Heart left ventricle (tissue), 16 donors: ENCODE measurements at regions not wholly inside any gene's neighbourhood (a gene's known extent, or its start where the extent isn't known, plus 50 kb on each side); places are given as distances from the start of the nearest gene placed in this dataset.

ENCODE experiments used
- ATAC-seq, 4 donors: fragments of 200-7000 bp; cut with Tn5 transposase; one replicate each; pipeline ENCODE4 v1.9.1; 2020 to 2022; ENCODE audit warnings: moderate library complexity in 4 of 4, mild to moderate bottlenecking in 3 of 4, moderate number of reproducible peaks in 1 of 4
- DNase-seq, 5 donors: peaks; one replicate each; pipeline ENCODE4 v3.0.0-alpha.2; 2020
- H3K27ac ChIP-seq, 12 donors: fragments of 200-600 bp; sonication (generic) in 4 of 12; one replicate each; pipeline versions ENCODE4 v1.5.0 to v1.8.0; 2016 to 2022; ENCODE audit warnings: mild to moderate bottlenecking in 2 of 12
- H3K27me3 ChIP-seq, 9 donors: fragments of 200-600 bp; sonication (generic) in 2 of 9; one replicate each; pipeline versions ENCODE4 v1.5.1 to v1.8.0; 2016 to 2022; ENCODE audit warnings: mild to moderate bottlenecking in 3 of 9
- H3K36me3 ChIP-seq, 9 donors: fragments of 200-600 bp; sonication (generic) in 2 of 9; one replicate each; pipeline versions ENCODE4 v1.5.0 to v1.8.0; 2018 to 2022; ENCODE audit warnings: mild to moderate bottlenecking in 2 of 9
- H3K4me1 ChIP-seq, 12 donors: fragments of 200-600 bp; sonication (generic) in 4 of 12; one replicate each; pipeline versions ENCODE4 v1.5.0 to v1.8.0; 2016 to 2022; ENCODE audit warnings: mild to moderate bottlenecking in 3 of 12
- H3K4me3 ChIP-seq, 12 donors: fragments of 200-600 bp; sonication (generic) in 4 of 12; one replicate each; pipeline versions ENCODE4 v1.5.0 to v1.8.0; 2017 to 2022; ENCODE audit warnings: mild to moderate bottlenecking in 9 of 12, moderate library complexity in 4 of 12
- H3K9me3 ChIP-seq, 12 donors: fragments of 200-600 bp; sonication (generic) in 4 of 12; one replicate each; pipeline versions ENCODE4 v1.5.0 to v1.8.0; 2016 to 2022; ENCODE audit warnings: mild to moderate bottlenecking in 1 of 12
- CTCF ChIP-seq, 12 donors: fragments of 200-600 bp; sonication (generic) in 4 of 12; IDR thresholded peaks; one replicate each; pipeline versions ENCODE4 v1.5.0 to v1.8.0; 2018 to 2022; ENCODE audit warnings: antibody characterized with exemption in 12 of 12, mild to moderate bottlenecking in 5 of 12
- POLR2A ChIP-seq, 2 donors: fragments of 450-650 bp; IDR thresholded peaks; one replicate each; pipeline ENCODE4 v1.6.1; 2017; ENCODE audit warnings: antibody characterized with exemption in 2 of 2, mild to moderate bottlenecking in 2 of 2, moderate library complexity in 2 of 2
- WGBS, 4 donors: extraction: QIAGEN DNeasy Blood & Tissue Kit in 2 of 4; methylation state at CpG; one replicate each; pipeline versions ENCODE4 v1.1.5 to v1.1.7; 2013 to 2018; 5-methylcytosine and 5-hydroxymethylcytosine counted together
- intact Hi-C, 10 donors: fragments of 100-400 bp; cut with DNase I; formaldehyde crosslinking; loops; one replicate each; pipeline versions ENCODE4 v1.11.1 to v1.14.2; 2022
- donor health status: ischemic (EF 13 %, LVEDD 7.1; RV severe dilation, severe dysfunction).
- donor health status: healthy with polysubstance abuse.
- donor health status: DM: no; HTN: yes; CAD: no.
- donor health status: DM: no; HTN: no; CAD: no.
- donor health status: ischemic (EF 25% LVEDD 6.9; RV normal size, moderate dysfunction).
- donor health status: ischemic (EF 25% LVEDD 5.7; RV mildly dilated, moderate dysfunction).
- donor health status: healthy.
- donor health status: DM: yes; HTN: yes; CAD: no.
- donor health status: ischemic (EF 35%, LVEDD 5.7; RV mildly dilated, moderate dysfunction).
- donor health status: nonischemic (EF 11% LVEDD 7.7; RV severe dilation, severe dysfunction).
- donor health status: DM: yes; HTN: yes; CAD: no.
- donor health status: PGD.
- donor health status: ischemic (EF 29% LVEDD 5.4; RV normal size, mild dysfunction).
- donor health status: nonischemic (EF 23%, LVEDD 6.1; RV moderate dilation, normal function).

GRCh38 chr12:62016021-62016420, 244.2 kb upstream of the USP15 start:
- no peaks in the 10 kb centered on the region for H3K36me3 ChIP-seq
- H3K27ac ChIP-seq = no peak overlapping the region
- no peak for ATAC-seq
- no peak overlapping the region for H3K4me3 ChIP-seq
- intact Hi-C loops = no loop called here
- TF ChIP-seq POLR2A (IDR thresholded peaks at IDR 0.05) (no peak), CTCF (IDR thresholded peaks at IDR 0.05) (no peak)
- no peaks in the 10 kb centered on the region for H3K9me3 ChIP-seq
- no peak for DNase-seq
- H3K4me1 ChIP-seq = no peaks in the 10 kb centered on the region
- no peaks in the 10 kb centered on the region for H3K27me3 ChIP-seq
- 71 to 83% (median 78%) methylated on average over 3 of the region's 3 CpGs for WGBS, 4 donors

GRCh38 chr12:62021808-62022207, 238.4 kb upstream of the USP15 start:
- no peak for ATAC-seq
- TF ChIP-seq POLR2A (IDR thresholded peaks at IDR 0.05) = no peak
- no peak for TF ChIP-seq CTCF (IDR thresholded peaks at IDR 0.05)
- no peak overlapping the region for H3K4me3 ChIP-seq

GRCh38 chr12:62028536-62028935, 231.7 kb upstream of the USP15 start:
- Histone ChIP-seq H3K27ac (no peak overlapping the region), H3K9me3 (no peaks in the 10 kb centered on the region), H3K36me3 (no peaks in the 10 kb centered on the region), H3K4me1 (no peaks in the 10 kb centered on the region), H3K4me3 (no peak overlapping the region), H3K27me3 (no peaks in the 10 kb centered on the region)
- TF ChIP-seq CTCF (IDR thresholded peaks at IDR 0.05) (no peak), POLR2A (IDR thresholded peaks at IDR 0.05) (no peak)
- ATAC-seq (no peak), DNase-seq (no peak)
- intact Hi-C loops = no loop called here
- 58 to 76% (median 72%) methylated on average over 1 of the region's 1 CpG for WGBS, 4 donors

More at GRCh38 chr12:62021808-62022207, 238.4 kb upstream of the USP15 start:
- H3K9me3 ChIP-seq = no peaks in the 10 kb centered on the region
- no peak for DNase-seq
- H3K27ac ChIP-seq = no peak overlapping the region
- no peaks in the 10 kb centered on the region for H3K36me3 ChIP-seq
- 83 to 89% (median 87%) methylated on average over 6 of the region's 6 CpGs for WGBS, 4 donors
- no peaks in the 10 kb centered on the region for H3K27me3 ChIP-seq
- H3K4me1 ChIP-seq = no peaks in the 10 kb centered on the region
- intact Hi-C loops = no loop called here

GRCh38 chr12:62032870-62033269, 227.3 kb upstream of the USP15 start:
- Histone ChIP-seq H3K4me1 (no peaks in the 10 kb centered on the region), H3K4me3 (no peak overlapping the region), H3K36me3 (no peaks in the 10 kb centered on the region), H3K9me3 (no peaks in the 10 kb centered on the region), H3K27me3 (no peaks in the 10 kb centered on the region), H3K27ac (no peak overlapping the region)
- intact Hi-C loops = no loop called here
- ATAC-seq (no peak), DNase-seq (no peak)
- WGBS, 4 donors = 70 to 81% (median 75%) methylated on average over 2 of the region's 2 CpGs
- TF ChIP-seq CTCF (IDR thresholded peaks at IDR 0.05) = no peak
- TF ChIP-seq POLR2A (IDR thresholded peaks at IDR 0.05) = no peak
